ENCODE measurements at regions not wholly inside any gene's neighbourhood (a gene's known extent, or its start where the extent isn't known, plus 50 kb on each side); places are given as distances from the start of the nearest gene placed in this dataset.
"Not testable (repeated sequence)": the region's sequence is repeated elsewhere in the genome, so short reads cannot be mapped to it uniquely, and the experiment has no call there.

DNA sequence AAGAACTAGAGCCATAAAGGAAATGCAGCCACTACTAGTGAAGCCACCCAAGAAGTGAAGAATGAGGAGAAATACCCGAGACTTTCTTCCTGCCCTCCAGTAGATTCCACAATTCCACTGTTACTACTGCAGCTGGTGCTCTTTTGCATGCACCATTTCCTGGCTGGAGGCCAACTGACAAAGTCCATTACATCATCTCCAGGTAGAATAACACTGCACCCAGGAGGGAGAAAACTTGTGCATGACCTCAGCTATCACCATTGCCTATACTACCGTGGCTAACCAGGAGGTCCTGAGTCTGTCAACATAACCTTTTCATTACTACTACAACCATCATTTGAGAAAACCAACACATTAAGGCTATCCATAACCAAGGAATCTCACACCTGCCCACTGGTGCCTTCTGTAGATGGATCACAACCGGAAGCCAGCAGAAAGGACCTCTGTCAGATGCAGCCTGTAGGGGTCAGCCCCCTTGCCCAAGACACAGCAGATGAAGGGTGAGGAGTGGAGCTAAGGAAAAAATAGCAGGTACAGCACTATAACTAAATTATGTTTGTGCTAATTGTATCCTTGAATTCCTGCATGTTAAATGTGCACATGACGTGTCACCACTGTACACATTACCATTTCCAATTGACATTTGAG lies 200.8 kb upstream of the C2CD4B start:
- DNase-seq (ENCODE audit: low read depth in 2 of 2) = no peak

GRCh38 chr15:62369454-62369853 lies 204.4 kb upstream of the C2CD4B start:
- DNase-seq (ENCODE audit: low read depth in 2 of 2) = no peak

GRCh38 chr15:62371683-62372082 lies 206.6 kb upstream of the C2CD4B start:
- not testable (repeated sequence) for DNase-seq (ENCODE audit: low read depth in 2 of 2)

- DNase-seq (ENCODE audit: low read depth in 2 of 2) = no peak
Observed at GRCh38 chr15:62377736-62378480, 212.8 kb upstream of the C2CD4B start.

- DNase-seq (ENCODE audit: low read depth in 2 of 2) = no peak
Observed at GRCh38 chr15:62378772-62379498, 213.8 kb upstream of the C2CD4B start.

GRCh38 chr15:62380011-62380410 lies 214.9 kb upstream of the C2CD4B start:
- no peak for DNase-seq (ENCODE audit: low read depth in 2 of 2)

DNA sequence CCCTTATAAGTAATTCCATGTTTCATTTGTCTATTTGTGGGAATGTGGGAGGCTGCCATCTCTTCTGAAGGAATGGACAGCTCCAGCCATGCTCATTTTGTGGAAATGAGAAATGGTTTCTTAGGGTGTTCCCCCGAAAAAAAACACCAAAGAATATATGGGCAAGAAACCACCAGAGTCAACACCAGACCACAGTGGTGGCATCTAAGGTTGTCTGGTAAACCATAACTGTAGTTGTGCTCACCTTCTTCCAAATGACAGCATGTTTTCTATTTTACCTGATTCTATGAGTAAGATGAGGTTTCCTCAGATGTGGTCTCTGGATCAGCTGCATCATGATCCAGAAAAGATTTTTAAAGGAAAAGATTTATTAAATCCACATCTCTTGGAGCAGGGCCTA lies 217.0 kb upstream of the C2CD4B start:
- DNase-seq (ENCODE audit: low read depth in 2 of 2) = no peak

- peak in 1 of 2 donors; percentile 18 for DNase-seq (ENCODE audit: low read depth in 2 of 2)
Observed at GRCh38 chr15:62389885-62390790, 225.1 kb upstream of the C2CD4B start, which contains the start of gene TLN2. Gene TLN2, plus strand, starts transcription at chr15:62390550.

DNA sequence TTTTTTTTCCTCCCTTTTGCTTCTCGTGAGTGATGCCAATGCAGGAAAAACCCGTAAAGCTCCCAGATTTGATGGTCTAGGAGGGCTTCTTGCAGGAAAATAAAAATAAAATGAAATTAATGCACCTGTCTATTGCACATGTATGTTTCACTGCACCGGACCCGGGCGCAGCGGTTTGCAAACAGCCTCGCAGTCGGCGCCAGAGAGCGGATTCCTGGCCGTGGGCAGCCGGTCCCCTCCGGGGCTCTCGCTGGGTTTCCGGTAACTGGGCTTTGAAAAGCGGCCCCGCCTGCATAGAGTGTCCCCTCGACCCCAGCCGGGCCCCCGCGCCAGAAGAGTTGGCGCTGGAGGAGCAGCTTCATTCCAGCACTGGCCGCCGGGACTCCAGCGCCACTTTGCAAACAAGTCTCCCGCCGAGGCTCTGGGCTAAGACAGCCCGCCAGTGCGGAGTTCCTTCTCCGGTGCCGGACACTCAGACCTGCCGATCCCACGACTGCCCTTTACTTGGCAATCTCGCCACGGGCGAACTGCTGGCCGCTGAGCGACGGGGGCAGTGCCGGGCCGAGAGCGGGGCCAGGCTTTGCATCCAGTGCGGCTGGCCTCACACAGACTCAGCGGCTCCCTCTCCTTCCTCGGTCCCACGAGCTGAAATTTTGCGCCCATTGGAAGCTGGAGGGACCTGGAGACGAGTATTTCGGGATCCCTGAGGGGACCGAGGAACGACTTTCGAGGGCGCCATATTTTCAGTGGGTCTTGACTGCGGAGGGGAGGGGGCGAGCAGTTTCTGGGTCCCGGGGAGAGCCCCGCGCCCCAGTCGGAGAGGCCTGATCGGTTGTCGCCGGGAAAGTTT lies 225.9 kb upstream of the C2CD4B start:
- DNase-seq (ENCODE audit: low read depth in 2 of 2) = no peak

DNA sequence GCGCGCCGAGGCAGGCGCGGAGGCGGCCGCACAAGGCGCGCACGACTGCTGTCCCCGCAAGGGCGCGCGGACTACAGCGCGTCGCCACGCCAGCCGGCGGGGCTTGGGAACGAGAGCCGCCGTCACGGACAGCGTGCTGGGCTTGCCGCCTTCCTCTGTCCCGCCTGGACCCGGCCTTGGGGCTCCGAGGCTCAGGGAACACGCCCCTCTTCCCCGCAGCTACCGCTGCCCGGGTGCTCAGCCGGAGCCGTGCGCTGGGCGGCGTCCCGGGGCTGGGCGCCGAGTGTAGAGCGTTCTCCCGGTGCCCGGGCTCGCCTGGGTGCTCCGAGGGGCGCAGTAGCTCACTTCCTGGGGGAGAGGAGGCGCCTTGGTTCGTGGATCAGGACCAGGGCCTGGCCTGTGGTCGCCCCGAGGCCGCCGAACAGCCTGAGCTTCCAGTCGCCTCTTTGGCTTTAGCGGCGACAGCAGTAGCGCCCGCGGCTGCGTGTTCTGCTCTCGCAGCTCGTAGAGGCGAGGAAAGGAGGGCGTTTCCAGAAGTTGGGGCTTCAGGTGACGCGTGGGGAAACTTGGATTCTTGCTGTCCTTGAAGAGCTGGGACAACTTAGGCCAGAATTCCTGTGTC lies 226.7 kb upstream of the C2CD4B start:
- DNase-seq (ENCODE audit: low read depth in 2 of 2) = no peak

- DNase-seq (ENCODE audit: low read depth in 2 of 2) = no peak
Observed at GRCh38 chr15:62392376-62392775, 227.3 kb upstream of the C2CD4B start.

GRCh38 chr15:62393196-62393595 lies 228.1 kb upstream of the C2CD4B start:
- DNase-seq (ENCODE audit: low read depth in 2 of 2) = no peak

DNA sequence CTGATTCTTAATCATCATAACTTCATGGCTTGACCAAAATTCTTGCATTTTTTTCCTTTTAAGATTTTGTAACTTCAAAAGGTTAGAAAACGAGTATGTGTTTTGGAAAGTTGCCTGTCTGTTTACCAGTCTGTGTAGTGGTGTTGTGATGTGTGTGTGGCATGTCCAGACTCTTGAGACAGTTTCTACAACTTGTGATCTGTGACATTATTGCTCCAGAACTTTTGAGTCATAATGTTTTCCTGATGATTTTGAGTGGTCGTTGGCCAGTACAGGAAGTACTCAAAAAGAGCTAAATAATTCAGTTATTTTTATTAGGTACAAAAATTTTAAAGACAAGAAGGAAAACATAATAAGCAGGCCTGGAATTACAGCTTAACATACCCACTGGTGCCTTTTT lies 229.0 kb upstream of the C2CD4B start:
- DNase-seq (ENCODE audit: low read depth in 2 of 2) = no peak

DNA sequence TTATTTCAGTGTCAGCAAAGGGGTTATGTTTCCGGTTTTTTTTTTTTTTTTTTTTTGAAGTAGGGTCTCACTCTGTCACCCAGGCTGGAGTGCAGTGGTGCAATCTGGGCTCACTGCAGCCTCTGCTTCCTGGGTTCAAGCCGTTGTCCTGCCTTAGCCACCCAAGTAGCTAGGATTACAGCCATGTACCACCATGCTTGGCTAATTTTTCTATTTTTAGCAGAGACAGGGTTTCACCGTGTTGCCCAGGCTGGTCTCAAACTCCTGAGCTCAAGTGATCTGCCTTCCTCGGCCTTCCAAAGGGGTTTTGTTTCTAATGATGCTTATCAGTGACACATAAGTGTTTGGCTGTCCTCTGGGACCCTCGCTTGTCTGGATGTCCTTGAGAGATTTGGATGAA lies 235.7 kb upstream of the C2CD4B start:
- no peak for DNase-seq (ENCODE audit: low read depth in 2 of 2)

GRCh38 chr15:62402687-62403086 lies 237.6 kb upstream of the C2CD4B start:
- DNase-seq (ENCODE audit: low read depth in 2 of 2) = no peak

- no peak for DNase-seq (ENCODE audit: low read depth in 2 of 2)
Observed at GRCh38 chr15:62403164-62403809, 238.2 kb upstream of the C2CD4B start.

GRCh38 chr15:62404194-62404985 lies 239.3 kb upstream of the C2CD4B start:
- no peak for DNase-seq (ENCODE audit: low read depth in 2 of 2)

GRCh38 chr15:62406305-62406891 lies 241.3 kb upstream of the C2CD4B start:
- no peak for DNase-seq (ENCODE audit: low read depth in 2 of 2)

GRCh38 chr15:62407216-62407615 lies 242.1 kb upstream of the C2CD4B start:
- no peak for DNase-seq (ENCODE audit: low read depth in 2 of 2)
